SU-DHL-6 (cell line): ENCODE measurements at regions not wholly inside any gene's neighbourhood (a gene's known extent, or its start where the extent isn't known, plus 50 kb on each side); places are given as distances from the start of the nearest gene placed in this dataset.

Source experiments
- H2AFZ ChIP-seq: fragments of 200-600 bp; sonication (generic); 2 replicates; pipeline ENCODE4 v1.6.1; 2014; ENCODE audit warnings: low read depth, mild to moderate bottlenecking, moderate library complexity, mixed read lengths, antibody characterized with exemption, low read length; ENCODE audit not compliant: severe bottlenecking
- H3F3A ChIP-seq: fragments of 200-600 bp; shearing (Covaris generic); 2 replicates; pipeline ENCODE4 v1.6.0; 2016; ENCODE audit warnings: antibody characterized with exemption, mild to moderate bottlenecking; ENCODE audit not compliant: insufficient read depth
- H3K27ac ChIP-seq: fragments of 200-600 bp; sonication (generic); 2 replicates; pipeline ENCODE4 v1.5.1; 2016; ENCODE audit warnings: low read depth, mild to moderate bottlenecking, low read length, moderate library complexity, mixed read lengths
- H3K27me3 ChIP-seq: fragments of 200-600 bp; sonication (generic), shearing (Covaris generic); 2 replicates; pipeline ENCODE4 v1.6.0; 2014; ENCODE audit warnings: mild to moderate bottlenecking, low read length
- H3K36me3 ChIP-seq: fragments of 200-600 bp; sonication (generic); 2 replicates; pipeline ENCODE4 v1.6.1; 2014; ENCODE audit warnings: mild to moderate bottlenecking, low read length, mixed read lengths
- H3K4me2 ChIP-seq: fragments of 300-600, 200-600 bp; shearing (Covaris generic), sonication (generic); 2 replicates; pipeline ENCODE4 v1.6.0; 2014; ENCODE audit warnings: low read length, low read depth, mild to moderate bottlenecking; ENCODE audit not compliant: poor library complexity, severe bottlenecking
- H3K4me3 ChIP-seq: fragments of 200-600 bp; sonication (generic); 2 replicates; pipeline ENCODE4 v1.5.1; 2014; ENCODE audit warnings: antibody characterized with exemption, low read length, mild to moderate bottlenecking, mixed read lengths; ENCODE audit not compliant: insufficient read depth, poor library complexity, severe bottlenecking
- H3K79me2 ChIP-seq: fragments of 200-600 bp; sonication (generic); 2 replicates; pipeline ENCODE4 v1.6.1; 2014; ENCODE audit warnings: mild to moderate bottlenecking, low read length, moderate library complexity; ENCODE audit not compliant: insufficient read depth
- H3K9ac ChIP-seq: fragments of 200-600 bp; sonication (generic); 2 replicates; pipeline ENCODE4 v1.7.0; 2014; ENCODE audit warnings: mild to moderate bottlenecking, low read length
- H3K9me2 ChIP-seq: fragments of 200-600 bp; sonication (generic); replicated peaks from 2 replicates; pipeline ENCODE4 v1.6.1; 2014; ENCODE audit warnings: low read length; ENCODE audit not compliant: insufficient read depth
- H3K9me3 ChIP-seq: fragments of 200-600 bp; sonication (generic); 2 replicates; pipeline ENCODE4 v1.6.1; 2014; ENCODE audit warnings: low read length, mixed read lengths; ENCODE audit not compliant: insufficient read depth
- H4K20me1 ChIP-seq: fragments of 200-600 bp; sonication (generic); 2 replicates; pipeline ENCODE4 v1.6.1; 2014; ENCODE audit warnings: low read depth, mild to moderate bottlenecking, antibody characterized with exemption, low read length, moderate library complexity, mixed read lengths
- CTCF ChIP-seq: fragments of 200-600 bp; sonication (generic); IDR thresholded peaks from one replicate; pipeline ENCODE4 v1.5.1; 2017; ENCODE audit warnings: antibody characterized with exemption, mild to moderate bottlenecking, low read length, moderate library complexity; ENCODE audit not compliant: insufficient read depth, poor library complexity, severe bottlenecking
- EZH2phosphoT487 ChIP-seq: fragments of 200-600 bp; sonication (generic), shearing (Covaris generic); conservative IDR thresholded peaks from 2 replicates; pipeline ENCODE4 v1.6.1; 2018; ENCODE audit warnings: mild to moderate bottlenecking, antibody characterized with exemption, low read length, moderate library complexity, mixed read lengths

GRCh38 chr19:30862876-30863275 is 486.4 kb downstream of the TSHZ3 start:
- no peaks in the 10 kb centered on the region for H3K27me3 ChIP-seq
- H3K79me2 ChIP-seq = no peaks in the 10 kb centered on the region
- H3K27ac ChIP-seq = no peak overlapping the region
- H3K9me2 ChIP-seq = no peaks in the 10 kb centered on the region
- H3K9ac ChIP-seq = no peak overlapping the region
- no peaks in the 10 kb centered on the region for H3K9me3 ChIP-seq
- H2AFZ ChIP-seq = no peak overlapping the region
- H3K36me3 ChIP-seq = no peaks in the 10 kb centered on the region
- no peaks in the 10 kb centered on the region for H3F3A ChIP-seq
- no peak overlapping the region for H3K4me2 ChIP-seq
- H3K4me3 ChIP-seq = no peak overlapping the region
- H4K20me1 ChIP-seq = no peaks in the 10 kb centered on the region
- TF ChIP-seq EZH2phosphoT487 (no peak), CTCF (no peak)

GRCh38 chr19:30861919-30862318 is 487.3 kb downstream of the TSHZ3 start:
- Histone ChIP-seq H4K20me1 (no peaks in the 10 kb centered on the region), H3K4me3 (no peak overlapping the region), H3K36me3 (no peaks in the 10 kb centered on the region), H3K79me2 (no peaks in the 10 kb centered on the region), H3K9me3 (no peaks in the 10 kb centered on the region), H3K9me2 (no peaks in the 10 kb centered on the region), H3K27me3 (no peaks in the 10 kb centered on the region), H2AFZ (no peak overlapping the region), H3K9ac (no peak overlapping the region), H3K27ac (no peak overlapping the region), H3K4me2 (no peak overlapping the region), H3F3A (no peaks in the 10 kb centered on the region)
- TF ChIP-seq CTCF (no peak), EZH2phosphoT487 (no peak)

GRCh38 chr19:30857966-30858490 is 485.8 kb downstream of the ZNF536 start:
- Histone ChIP-seq H3K79me2 (no peaks in the 10 kb centered on the region), H3K4me2 (no peak overlapping the region), H3K27ac (no peak overlapping the region), H3K9me2 (no peaks in the 10 kb centered on the region), H2AFZ (no peak overlapping the region), H3K9me3 (no peaks in the 10 kb centered on the region), H3K27me3 (no peaks in the 10 kb centered on the region), H3K36me3 (no peaks in the 10 kb centered on the region), H3K4me3 (no peak overlapping the region), H4K20me1 (no peaks in the 10 kb centered on the region), H3F3A (no peaks in the 10 kb centered on the region), H3K9ac (no peak overlapping the region)
- TF ChIP-seq CTCF (no peak), EZH2phosphoT487 (no peak)
